Stimulated activated CD8-positive, alpha-beta memory T cell treated with anti-CD3 and anti-CD28 coated beads, Interleukin-15, amount 100 ng/mL, for 4 hours (primary cell): ENCODE measurements at regions not wholly inside any gene's neighbourhood (a gene's known extent, or its start where the extent isn't known, plus 50 kb on each side); places are given as distances from the start of the nearest gene placed in this dataset.
"Not testable (repeated sequence)": the region's sequence is repeated elsewhere in the genome, so short reads cannot be mapped to it uniquely, and the experiment has no call there.

Experiments used
- DNase-seq, 2 donors: peaks; one replicate each; pipeline ENCODE4 v3.0.0-alpha.2; 2020; ENCODE audit warnings: low read depth in 2 of 2

DNA sequence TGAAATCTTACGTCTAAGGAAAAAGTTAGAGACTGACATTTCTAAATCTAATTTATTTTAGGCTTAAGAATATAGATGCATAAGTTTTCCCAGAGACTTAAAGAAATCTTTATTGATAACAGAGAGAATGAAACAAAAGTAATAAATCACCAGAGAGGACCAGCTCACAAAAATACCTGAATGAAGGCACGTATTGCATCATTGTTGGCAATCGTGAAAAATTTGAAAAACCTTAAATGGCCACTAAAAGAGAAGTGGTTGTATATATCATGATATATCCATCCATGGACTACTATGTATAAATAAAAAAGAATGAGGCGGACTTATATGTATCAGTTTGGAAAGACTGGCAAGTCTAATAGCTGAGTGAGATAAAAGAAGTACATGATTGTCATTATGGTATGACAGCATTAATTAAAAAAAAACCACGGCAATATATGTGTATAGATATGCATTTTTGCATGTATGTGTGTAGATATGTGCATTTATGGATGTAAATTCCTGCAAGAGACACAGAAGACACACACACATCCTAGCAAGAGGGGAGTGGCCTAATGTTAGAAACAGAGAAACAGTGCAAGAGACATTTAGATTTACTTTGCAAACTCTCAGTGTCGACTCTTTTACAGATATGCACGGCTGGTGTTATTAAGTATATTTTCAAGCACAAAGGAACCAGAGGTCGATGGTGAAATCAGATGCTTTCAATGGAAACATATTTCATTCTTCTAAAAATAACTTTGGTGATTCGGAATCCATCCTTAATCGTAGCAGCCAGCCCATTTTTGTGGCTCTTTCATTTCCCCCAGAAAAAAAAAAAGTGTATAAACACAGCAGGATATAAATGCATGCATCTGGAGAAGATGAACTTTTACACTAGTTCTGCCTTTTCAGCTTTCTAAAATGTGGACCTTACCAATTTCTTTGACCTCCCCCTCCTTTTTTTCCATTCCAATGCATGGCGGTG lies 156.1 kb upstream of the SALL4 start:
- no peak for DNase-seq

DNA sequence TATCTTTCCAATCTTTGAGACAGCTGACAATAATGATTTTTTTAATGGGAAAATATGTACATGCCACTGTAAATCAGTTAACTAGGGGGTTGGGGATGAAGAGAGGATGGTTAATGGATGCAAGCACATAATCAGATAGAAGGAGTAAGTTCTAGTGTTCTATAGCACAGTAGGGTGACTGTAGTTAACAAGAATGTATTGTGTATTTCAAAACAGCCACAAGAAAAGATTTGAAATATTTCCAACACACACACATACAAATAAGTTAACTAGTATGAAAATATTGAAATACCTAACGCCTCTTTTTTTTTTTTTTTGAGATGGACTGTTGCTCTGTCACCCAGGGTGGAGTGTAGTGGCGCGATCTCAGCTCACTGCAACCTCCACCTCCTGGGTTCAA lies 153.4 kb upstream of the SALL4 start:
- no peak for DNase-seq

DNA sequence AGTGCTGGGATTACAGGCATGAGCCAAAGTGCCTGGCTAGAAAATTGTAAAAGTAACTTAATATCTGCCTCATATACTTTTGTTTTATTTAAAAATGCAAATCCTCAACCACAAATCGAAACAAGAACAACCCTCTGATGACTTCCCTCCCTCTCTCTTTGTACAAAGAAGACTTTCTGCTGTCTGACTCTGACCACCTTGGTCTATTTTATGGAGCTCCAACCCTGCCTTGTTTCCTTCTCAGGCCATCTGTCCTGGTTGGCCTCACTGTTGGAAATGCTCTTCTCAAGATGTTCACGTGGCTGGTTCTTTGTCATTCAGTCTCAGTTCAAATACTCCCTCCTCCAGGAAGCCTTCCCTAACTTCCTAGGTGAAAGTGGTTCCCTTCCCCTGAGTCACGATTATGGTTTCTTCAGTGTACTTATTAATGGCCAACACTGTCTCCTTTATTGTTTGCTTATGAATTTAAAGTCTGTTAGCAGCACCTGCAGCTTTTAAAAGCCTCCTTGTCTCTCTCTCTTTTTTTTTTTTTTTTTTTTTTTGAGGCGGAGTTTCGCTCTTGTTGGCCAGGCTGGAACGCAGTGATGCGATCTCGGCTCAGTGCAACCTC lies 151.5 kb upstream of the SALL4 start:
- DNase-seq: no peak

DNA sequence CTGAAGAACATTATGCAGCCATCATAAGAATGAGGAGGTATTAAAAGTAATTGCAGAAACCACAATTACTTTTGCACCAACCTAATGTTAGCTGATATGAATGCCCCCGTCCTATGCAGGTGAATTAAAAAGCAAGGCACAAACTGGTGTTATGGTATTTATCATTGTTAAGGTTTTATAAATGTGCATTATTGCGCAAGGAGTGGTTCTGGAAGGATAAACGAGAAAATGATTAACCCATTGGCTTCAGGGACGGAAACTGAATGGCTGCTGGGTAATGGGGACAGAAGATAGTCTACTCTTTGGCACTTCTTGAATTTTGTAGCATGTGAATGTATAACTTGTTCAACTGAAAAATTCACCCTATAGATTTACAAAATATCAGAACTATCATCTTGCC lies 148.6 kb upstream of the SALL4 start:
- DNase-seq: no peak

DNA sequence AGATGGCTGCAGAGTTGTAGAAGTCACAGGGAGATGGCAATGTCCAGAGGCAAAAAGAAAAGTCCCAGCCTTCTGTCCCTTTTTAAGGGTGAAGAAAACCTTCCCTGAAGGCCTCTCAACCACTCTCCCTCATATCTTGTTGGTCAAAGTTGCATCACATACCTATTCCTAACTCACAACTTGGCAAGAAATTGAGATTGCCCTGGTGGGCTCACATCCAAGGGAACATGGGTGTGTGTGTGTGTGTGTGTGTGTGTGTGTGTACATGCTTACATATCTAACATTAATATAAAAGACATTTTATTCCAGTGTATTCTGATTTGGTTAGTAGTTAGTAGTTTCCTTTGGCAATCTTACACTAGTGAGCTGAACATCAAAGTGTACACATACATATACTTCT lies 144.3 kb upstream of the SALL4 start:
- DNase-seq: no peak

DNA sequence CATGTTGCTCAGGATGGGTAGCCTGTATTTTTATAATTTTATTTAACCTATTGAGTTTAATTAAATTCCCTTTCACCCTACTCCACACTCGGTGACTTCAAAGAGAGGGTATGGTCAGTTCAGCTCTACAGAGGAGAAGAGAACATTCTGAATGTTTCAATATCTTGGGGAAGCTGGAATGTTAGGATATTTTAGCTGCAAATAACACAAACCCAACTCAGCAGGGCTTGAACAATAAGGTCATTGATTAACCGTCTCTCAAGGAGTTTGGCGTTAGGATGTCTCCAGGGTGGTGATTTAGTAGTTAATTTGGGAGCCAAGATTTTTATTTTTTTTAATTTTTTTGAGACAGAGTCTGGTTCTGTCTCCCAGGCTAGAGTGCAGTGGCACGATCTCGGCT lies 143.6 kb upstream of the SALL4 start:
- DNase-seq: no peak

DNA sequence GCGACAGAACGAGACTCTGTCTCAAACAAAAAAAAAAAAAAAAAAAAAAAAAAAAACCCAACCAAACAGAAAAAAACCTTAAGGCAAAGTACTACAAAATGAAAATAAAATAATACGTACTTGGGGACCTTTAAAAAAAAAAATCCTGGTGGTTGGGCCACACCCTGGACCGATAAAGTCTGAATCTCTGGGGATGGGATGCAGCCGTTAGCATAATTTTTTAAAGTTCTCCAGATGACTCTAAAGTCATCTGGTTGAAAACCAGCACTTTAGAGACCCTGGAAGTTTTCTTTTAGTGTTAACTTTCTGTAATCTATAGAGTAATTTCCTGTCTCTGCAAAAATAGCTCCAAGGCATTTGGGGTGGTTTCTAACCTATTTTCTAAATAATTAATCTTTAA lies 142.9 kb upstream of the SALL4 start:
- DNase-seq: no peak

DNA sequence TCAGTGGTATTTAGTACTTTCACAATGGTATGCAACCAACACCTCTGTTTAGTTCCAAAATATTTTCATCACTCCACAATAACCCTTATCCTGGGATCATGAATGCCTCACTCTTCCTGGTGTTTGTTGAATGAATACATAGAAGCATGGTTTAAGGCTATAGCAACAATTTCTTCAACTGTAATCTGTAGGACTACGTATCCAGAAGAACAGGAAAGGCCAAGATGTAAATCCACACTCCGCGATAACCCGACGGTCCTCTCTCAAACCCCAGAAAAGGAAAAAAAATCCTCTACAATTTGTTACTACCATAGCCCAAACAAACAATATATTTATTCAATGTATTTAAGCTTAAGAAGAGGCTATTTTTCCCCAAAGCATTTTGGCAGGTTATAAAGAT lies 141.4 kb upstream of the SALL4 start:
- DNase-seq: no peak

DNA sequence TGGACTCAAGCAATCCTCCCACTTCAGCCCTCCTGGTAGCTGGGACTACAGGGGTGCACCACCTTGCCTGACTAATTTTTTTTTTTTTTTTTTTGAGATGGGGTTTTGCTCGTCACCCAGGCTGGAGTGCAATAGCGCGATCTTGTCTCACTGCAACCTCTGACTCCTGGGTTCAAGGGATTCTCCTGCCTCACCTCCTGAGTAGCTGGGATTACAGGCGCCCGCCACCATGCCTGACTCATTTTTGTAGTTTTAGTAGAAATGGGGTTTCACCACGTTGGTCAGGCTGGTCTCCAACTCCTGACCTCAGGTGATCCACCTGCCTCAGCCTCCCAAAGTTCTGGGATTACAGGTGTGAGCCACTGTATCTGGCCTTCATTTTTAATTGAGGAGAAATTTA lies 141.0 kb upstream of the SALL4 start:
- not testable (repeated sequence) for DNase-seq

DNA sequence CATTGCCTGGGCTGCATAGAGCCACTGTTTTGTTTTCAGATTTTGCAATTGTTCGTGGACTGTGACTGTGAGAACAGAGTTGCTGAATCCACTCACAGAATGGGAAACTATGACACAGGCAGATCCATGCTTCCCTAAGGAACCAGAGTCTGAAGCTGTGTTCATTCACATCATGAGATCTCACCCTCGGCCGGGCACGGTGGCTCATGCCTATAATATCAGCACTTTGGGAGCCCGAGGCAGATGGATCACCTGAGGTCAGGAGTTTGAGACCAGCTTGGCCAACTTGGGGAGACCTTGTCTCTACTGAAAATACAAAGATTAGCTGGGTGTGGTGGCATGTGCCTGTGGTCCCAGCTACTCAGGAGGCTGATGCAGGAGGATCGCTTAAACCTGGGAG lies 139.2 kb upstream of the SALL4 start:
- DNase-seq: no peak

DNA sequence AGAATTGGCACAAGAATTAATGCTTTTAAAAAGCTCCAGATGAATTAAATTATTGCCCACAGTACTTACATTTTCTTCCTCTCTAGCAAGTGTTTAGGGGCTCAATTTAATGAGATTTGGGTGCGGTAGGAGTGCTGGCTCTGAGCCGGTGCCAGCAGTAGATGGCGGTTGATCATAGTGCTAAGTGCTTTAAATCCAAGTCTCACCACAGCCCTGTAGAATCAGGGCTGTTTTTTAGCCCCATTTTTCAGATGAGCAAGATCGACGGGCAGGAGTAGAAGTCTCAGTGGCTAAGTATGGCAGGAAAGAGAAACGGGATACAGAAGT lies 136.9 kb upstream of the SALL4 start:
- no peak for DNase-seq

DNA sequence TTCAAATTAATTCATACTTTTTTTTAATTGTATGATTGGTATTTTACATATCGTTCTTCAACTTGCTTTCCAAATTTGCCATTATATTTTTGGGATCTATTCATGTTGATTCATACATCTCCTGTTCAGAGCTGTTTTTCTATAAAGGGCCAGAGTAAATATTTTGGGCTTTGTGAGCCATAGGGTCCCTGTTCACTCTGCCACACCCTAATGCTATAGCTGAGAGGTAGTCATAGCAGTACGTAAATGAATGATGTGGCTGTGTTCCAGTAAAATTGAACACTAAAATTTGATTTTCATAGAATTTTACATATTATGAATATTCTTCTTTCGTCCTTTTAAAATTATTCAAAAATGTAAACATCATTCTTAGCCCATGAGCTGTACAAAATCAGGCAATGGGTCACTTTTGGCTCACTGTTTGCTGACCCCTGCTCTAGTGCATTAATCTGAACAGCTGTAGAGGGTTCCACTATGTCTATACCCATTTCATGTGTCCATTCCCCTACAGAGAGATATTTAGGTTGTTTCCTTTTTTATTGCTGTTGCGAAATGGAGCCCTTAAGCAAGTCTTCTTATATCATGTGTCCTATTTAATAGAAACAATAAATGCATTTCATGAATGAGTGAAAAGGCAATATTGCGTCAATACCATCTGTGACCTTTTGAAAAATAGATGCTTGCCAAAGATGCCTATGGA lies 136.4 kb upstream of the SALL4 start:
- DNase-seq: no peak

DNA sequence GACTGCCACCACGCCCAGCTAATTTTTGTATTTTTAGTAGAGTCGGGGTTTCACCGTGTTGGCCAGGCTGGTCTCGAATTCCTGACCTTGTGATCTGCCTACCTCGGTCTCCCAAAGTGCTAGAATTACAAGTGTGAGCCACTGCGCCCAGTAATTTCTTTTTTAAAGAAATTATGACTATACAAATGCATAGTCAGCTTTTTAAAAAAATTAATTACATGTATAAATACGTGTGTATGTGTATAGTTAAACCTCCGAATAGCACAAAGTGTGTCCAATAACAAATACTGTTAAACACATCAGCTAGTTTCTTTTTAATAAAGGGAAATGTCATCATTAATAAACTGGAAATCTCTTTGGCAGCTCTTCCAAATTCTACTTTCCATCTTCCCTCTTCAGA lies 135.5 kb upstream of the SALL4 start:
- DNase-seq: no peak

DNA sequence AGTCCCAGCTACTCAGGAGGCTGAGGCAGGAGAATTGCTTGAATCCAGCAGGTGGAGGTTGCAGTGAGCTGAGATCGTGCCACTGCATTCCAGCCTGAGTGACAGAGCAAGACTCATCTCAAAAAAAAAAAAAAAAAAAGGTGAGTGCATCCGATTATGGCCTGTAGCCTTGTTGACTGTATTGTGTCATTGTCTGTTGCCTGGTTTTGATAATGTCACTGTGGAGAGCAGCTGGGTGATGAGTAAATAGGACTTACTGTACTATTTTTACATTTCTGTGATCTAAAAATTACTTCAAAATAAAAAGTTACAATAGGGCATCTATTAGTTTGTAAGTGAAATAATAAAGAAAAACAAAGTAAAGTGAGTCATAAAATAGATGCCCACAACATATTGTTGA lies 134.1 kb upstream of the SALL4 start:
- no peak for DNase-seq

DNA sequence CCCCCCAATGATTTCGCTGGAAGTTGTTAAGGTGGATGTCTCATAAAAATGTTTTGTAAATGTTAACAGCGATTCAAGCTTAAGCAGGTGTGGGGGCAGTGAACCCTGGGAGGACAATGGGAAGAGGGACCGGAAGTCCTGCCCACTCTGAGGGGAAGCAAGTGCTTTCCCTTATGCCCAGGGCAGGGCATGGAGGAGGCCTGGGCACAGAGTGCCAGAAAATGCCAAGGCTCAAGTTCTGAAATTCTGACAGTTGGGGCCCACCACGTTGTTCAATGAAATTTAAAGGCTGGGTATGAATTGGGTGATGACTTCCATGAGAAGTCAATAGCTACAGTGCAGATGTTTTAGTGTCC lies 132.7 kb upstream of the SALL4 start:
- no peak for DNase-seq

DNA sequence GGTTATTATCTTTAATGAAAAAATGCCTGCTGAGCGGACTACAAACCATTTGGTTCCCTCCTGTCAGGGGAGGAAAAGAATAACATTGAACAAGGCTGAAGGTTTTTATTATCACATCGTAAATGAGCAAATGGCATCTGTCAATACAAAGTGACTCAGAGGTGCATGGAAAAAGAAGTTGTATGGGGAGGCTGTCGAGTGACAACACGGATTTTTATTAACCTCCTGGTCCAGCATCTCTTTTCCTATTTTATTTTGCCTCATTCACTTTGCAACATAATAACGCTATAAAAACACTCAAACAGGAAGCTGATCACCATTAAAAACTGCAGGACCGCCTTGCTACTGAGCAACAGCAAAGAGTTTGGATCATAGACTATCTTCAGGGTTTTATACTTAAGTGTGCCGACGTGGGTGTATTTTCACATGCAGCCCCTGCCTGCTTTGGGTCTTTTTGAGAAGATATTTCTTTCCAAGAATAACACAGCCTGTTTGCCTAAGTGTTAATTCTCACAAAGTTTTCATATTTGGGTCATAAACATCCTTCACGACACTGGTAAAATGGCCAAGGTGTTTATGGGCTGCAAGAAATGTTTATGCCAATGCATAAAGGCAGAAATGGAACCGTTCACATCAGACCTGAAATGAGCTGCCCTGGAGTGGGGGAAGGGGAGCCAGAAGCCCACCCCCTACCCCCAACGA lies 132.1 kb upstream of the SALL4 start:
- DNase-seq: no peak

DNA sequence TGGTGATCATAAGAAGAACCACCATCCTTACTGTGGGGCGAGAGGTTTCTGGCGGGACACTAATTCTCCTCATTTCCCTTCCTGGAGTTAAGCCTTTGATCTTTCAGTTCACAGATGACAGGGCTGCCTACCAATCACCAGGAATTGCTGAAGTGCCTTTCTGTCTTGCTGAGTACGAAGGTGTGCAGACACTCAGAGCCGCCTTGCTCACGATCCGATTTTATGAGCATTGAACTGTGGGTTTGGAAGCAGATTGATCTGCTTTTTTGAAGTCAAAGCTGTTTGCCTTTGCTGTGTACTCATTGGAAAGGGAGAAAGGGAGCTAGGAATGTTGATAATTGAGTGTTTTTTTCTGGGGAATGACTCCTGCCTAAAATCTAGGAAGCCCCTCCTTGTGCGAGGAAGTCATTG lies 129.1 kb upstream of the SALL4 start:
- no peak for DNase-seq

DNA sequence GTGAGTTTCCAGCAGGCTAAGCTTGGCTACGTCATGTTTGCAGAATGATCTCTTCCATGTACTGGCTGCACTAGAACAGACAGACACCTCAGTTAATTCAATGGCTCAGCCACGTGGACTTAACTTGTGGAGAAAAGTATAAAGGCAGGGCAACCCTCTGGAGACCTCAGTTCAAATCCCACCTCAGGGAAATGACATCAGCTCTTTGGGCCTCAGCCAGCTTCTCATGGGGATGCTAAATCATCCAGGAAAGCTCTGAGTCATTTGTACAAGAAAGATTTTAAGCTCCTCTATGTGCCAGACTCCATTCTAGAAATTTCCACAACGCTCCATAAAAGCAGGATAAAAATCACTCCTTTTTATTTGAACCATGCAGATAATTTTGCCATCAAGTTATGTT lies 128.5 kb upstream of the SALL4 start:
- no peak for DNase-seq

DNA sequence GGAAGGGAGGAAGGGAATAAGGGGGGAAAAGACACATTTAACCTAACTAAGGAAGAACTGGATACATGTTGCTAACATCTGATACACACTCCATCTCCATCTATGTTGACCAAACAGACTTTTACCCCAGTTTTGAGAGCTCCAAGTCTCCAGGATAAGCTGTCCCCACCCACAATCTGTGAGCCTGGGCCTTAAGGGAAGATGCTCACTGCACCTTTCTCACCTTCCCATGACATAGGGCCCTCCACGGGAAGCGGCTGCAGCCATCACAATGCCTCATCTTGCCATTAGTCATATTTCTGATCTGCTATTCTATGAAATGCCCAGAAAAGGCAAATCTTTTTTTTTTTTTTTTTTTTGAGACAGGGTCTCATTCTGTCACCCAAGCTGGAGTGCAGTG lies 126.6 kb upstream of the SALL4 start:
- DNase-seq: no peak

DNA sequence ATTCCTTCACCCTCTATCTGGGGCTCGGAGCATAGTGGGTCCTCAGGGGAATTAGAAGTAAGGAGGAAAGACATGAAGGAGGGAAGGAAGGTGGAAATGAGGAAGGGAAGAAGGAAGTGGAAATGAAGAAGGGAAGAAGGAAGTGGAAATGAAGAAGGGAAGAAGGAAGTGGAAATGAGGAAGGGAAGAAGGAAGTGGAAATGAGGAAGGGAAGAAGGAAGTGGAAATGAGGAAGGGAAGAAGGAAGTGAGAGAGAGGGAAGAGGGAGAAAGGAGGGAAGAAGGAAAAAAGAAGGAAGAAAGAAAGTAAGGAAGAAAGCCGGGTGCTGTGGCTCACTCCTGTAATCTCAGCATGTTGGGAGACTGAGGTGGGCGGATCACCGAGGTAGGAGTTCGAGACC lies 125.6 kb upstream of the SALL4 start:
- not testable (repeated sequence) for DNase-seq

DNA sequence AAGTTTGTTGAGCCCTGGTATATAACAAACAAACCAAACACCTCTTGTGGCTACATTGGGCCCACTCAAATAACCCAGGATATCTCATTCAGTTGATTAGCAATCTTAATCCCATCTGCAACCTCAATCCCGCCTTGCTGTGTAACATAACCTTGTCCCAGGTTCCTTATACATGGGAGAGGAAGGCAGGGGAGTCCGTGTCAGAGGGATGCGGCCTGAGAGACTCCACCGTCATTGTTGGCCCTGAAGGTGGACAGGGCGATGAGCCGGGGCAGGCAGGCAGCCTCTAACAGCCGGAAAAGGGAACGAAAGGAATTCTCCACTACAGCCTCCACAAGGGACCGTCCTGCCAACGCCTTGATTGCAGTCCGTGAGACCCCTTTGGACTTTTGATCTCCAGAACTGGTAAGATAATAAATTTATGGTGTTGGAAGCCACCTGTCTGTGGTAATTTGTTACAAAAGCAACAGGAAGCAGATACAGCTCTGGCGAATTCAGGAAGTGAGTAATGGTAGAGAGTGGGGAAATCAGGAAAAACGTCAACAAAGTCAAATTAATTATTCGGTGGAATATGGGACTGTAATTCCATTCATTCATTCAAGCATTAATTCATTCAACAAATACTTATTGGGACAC lies 124.5 kb upstream of the SALL4 start:
- DNase-seq: no peak

DNA sequence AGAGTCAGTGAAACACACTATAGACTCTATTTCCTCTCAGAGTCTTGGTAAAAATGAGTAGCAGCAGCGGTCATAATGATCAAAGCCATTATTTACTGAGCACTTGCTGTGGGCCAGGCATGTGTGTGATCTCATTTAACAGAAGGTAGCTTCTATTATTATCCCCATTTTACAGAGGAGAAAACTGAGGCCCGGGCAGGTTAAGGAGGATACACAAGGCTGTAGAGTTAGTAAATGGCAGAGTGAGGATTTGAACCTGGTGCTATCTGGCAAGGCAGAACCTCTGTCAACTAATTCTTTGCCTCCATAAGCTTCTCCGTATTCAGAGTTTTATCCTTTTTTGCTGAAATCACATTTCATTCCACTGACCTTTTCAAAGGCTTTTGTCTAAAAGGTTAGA lies 122.2 kb upstream of the SALL4 start:
- no peak for DNase-seq
